ENCODE measurements at regions not wholly inside any gene's neighbourhood (a gene's known extent, or its start where the extent isn't known, plus 50 kb on each side); places are given as distances from the start of the nearest gene placed in this dataset.

DNA sequence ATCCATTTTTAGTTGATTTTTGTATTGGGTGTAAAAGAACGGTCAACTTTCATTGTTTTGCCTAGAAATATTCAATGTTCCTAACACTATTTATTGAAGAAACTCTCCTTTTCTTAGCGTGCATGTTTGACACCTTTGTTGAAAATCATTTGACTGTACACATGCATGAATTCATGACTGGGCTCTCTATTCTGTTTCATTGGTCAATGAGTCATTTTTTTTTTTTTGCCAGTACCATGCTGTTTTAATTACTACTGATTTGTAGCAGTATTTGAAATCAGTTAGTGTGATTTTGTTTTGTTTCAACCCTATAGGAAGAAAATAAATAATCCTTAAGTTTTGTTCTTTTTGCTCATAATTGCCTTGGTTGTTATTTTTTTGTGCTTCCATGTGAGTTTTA is 828.7 kb downstream of the SUCLG1 start:
- no peak for TF ChIP-seq MAFK (IDR thresholded peaks at IDR 0.05; ENCODE audit: low read length)
- no peak for TF ChIP-seq ZNF717 (CRISPR knock-in tag; IDR thresholded peaks at IDR 0.05)
- no peak for TF ChIP-seq THRB (CRISPR knock-in tag; conservative IDR thresholded peaks at IDR 0.05)
- no peak for TF ChIP-seq MAX (CRISPR knock-in tag; IDR thresholded peaks at IDR 0.05)
- TF ChIP-seq MTA3 (IDR thresholded peaks at IDR 0.05; ENCODE audit: borderline replicate concordance), result no peak
- TF ChIP-seq KAT8 (IDR thresholded peaks at IDR 0.05; ENCODE audit: low read depth), result no peak
